ENCODE measurements at regions not wholly inside any gene's neighbourhood (a gene's known extent, or its start where the extent isn't known, plus 50 kb on each side); places are given as distances from the start of the nearest gene placed in this dataset.

GRCh38 chr5:38710627-38711026 is 135.2 kb upstream of the OSMR start:
- TF ChIP-seq POLR2A (IDR thresholded peaks at IDR 0.05), result no peak
- no peak for TF ChIP-seq CTCF (IDR thresholded peaks at IDR 0.05 in 4 of 5, conservative IDR thresholded peaks at IDR 0.05 in 1 of 5)
